HL-60 (cell line): ENCODE measurements at regions not wholly inside any gene's neighbourhood (a gene's known extent, or its start where the extent isn't known, plus 50 kb on each side); places are given as distances from the start of the nearest gene placed in this dataset.

Source experiments
- DNase-seq, 2 experiments: peaks; one replicate each; pipeline ENCODE4 v3.0.0-alpha.2; 2010 to 2020; ENCODE audit warnings: low read depth in 1 of 2, low spot score in 1 of 2
- H3K27ac ChIP-seq: fragments of 250-450 bp; sonication (Bioruptor Pico); replicated peaks from 2 replicates; pipeline ENCODE4 v1.5.1; 2020; ENCODE audit warnings: mild to moderate bottlenecking, moderate library complexity
- H3K27me3 ChIP-seq: fragments of 250-450 bp; sonication (Bioruptor Pico); 2 replicates; pipeline ENCODE4 v1.5.1; 2021; ENCODE audit warnings: mild to moderate bottlenecking, moderate library complexity; ENCODE audit not compliant: insufficient read depth, poor library complexity, severe bottlenecking
- H3K4me3 ChIP-seq: replicated peaks from 2 replicates; pipeline ENCODE4 v1.5.1; 2011; ENCODE audit warnings: mild to moderate bottlenecking, control low read depth, low read length; ENCODE audit not compliant: insufficient read depth
- GABPA ChIP-seq: IDR thresholded peaks from 2 replicates; pipeline ENCODE4 v1.6.1; 2012; ENCODE audit warnings: low read depth
- POLR2AphosphoS5 ChIP-seq: IDR thresholded peaks from 2 replicates; pipeline ENCODE4 v1.6.1; 2012; ENCODE audit warnings: low read depth
- SPI1 ChIP-seq: IDR thresholded peaks from 2 replicates; pipeline ENCODE4 v1.6.1; 2012; ENCODE audit warnings: low read depth, mild to moderate bottlenecking, borderline replicate concordance
- TF ChIP-seq, protein P1 (sequence below): IDR thresholded peaks from 2 replicates; pipeline ENCODE4 v1.6.1; 2012; ENCODE audit warnings: low read depth; ENCODE audit not compliant: insufficient replicate concordance
- TF ChIP-seq, protein P2 (sequence below): IDR thresholded peaks from one replicate; pipeline ENCODE4 v1.5.1; 2011; ENCODE audit warnings: low read length, control low read depth, inconsistent platforms; ENCODE audit not compliant: insufficient read depth

DNA sequence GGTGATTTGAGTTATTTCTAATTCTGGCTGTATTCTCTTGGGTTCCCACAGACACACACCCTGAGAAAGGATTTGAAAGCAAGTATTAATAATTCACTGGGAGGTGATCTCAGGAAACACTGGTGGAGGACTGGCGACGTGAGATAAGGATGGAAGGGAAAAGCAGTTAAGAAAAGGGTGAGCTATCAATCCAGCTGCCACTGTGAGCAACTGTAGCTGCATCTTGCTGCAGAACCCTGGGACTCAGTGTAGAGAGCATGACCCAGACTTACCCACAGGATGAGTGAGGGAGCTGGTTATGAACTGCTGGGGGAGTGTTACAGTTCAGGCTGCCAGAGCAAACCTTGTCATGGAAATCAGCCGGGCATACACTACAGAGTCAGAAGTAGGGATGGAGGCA is 71.9 kb downstream of the RESF1 start:
- H3K4me3 ChIP-seq = no peak overlapping the region
- TF ChIP-seq, protein P1, sequence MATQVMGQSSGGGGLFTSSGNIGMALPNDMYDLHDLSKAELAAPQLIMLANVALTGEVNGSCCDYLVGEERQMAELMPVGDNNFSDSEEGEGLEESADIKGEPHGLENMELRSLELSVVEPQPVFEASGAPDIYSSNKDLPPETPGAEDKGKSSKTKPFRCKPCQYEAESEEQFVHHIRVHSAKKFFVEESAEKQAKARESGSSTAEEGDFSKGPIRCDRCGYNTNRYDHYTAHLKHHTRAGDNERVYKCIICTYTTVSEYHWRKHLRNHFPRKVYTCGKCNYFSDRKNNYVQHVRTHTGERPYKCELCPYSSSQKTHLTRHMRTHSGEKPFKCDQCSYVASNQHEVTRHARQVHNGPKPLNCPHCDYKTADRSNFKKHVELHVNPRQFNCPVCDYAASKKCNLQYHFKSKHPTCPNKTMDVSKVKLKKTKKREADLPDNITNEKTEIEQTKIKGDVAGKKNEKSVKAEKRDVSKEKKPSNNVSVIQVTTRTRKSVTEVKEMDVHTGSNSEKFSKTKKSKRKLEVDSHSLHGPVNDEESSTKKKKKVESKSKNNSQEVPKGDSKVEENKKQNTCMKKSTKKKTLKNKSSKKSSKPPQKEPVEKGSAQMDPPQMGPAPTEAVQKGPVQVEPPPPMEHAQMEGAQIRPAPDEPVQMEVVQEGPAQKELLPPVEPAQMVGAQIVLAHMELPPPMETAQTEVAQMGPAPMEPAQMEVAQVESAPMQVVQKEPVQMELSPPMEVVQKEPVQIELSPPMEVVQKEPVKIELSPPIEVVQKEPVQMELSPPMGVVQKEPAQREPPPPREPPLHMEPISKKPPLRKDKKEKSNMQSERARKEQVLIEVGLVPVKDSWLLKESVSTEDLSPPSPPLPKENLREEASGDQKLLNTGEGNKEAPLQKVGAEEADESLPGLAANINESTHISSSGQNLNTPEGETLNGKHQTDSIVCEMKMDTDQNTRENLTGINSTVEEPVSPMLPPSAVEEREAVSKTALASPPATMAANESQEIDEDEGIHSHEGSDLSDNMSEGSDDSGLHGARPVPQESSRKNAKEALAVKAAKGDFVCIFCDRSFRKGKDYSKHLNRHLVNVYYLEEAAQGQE = no peak
- no peak for TF ChIP-seq POLR2AphosphoS5
- no peak for TF ChIP-seq GABPA
- TF ChIP-seq SPI1 = no peak
- TF ChIP-seq, protein P2, sequence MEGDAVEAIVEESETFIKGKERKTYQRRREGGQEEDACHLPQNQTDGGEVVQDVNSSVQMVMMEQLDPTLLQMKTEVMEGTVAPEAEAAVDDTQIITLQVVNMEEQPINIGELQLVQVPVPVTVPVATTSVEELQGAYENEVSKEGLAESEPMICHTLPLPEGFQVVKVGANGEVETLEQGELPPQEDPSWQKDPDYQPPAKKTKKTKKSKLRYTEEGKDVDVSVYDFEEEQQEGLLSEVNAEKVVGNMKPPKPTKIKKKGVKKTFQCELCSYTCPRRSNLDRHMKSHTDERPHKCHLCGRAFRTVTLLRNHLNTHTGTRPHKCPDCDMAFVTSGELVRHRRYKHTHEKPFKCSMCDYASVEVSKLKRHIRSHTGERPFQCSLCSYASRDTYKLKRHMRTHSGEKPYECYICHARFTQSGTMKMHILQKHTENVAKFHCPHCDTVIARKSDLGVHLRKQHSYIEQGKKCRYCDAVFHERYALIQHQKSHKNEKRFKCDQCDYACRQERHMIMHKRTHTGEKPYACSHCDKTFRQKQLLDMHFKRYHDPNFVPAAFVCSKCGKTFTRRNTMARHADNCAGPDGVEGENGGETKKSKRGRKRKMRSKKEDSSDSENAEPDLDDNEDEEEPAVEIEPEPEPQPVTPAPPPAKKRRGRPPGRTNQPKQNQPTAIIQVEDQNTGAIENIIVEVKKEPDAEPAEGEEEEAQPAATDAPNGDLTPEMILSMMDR = no peak
- no peak for DNase-seq
- no peak overlapping the region for H3K27ac ChIP-seq
- no peaks in the 10 kb centered on the region for H3K27me3 ChIP-seq

DNA sequence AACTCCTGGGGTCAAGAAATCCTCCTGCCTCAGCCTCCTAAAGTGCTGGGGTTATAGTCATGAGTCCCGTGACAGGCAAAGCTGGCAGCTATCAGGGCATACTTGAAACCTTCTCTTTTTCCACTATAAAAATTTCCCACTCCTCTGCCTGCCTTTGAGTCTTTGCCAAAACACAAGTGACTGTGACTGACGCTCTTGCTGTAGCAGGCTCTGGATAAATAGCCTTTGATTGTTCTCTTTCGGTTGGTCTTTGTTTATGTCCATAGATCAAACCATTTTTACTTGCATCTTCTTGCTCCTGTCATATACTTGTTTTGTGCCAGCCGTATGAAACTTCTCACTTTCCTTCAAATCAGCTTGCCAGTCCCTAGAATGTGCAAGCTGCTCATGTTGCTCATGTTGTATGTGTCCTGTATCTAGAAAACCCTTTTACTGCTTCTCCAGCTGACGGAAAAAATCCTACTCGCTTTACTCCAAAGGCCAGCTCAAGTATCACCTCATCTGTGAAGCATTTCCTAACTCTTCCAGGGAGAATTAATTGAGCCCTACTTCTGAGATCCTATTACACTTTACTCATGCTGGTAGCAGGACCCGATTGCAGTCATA is 73.1 kb downstream of the RESF1 start:
- Histone ChIP-seq H3K4me3 (no peak overlapping the region), H3K27me3 (no peaks in the 10 kb centered on the region), H3K27ac (no peak overlapping the region)
- no peak for DNase-seq
- no peak for TF ChIP-seq GABPA
- TF ChIP-seq SPI1 = no peak
- no peak for TF ChIP-seq POLR2AphosphoS5

DNA sequence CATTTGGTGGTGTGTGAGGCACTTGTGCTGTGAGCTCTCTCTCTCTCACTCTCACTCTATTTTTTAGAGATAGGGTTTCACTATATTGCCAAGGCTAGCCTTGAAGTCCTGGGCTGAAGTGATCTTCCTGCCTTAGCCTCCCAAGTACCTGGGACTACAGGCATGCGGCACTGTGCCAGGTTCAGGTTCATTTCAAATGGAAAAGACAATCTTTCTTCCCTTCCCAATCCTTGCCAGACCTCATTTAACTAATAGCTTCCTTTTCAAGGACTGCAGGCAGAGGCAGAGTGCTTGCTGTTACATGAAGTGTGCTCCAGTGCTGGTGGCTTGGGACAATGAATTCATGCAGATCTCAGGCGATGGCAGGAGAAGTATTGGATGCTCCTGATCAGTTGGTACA is 73.2 kb upstream of the BICD1 start:
- TF ChIP-seq SPI1 (no peak), POLR2AphosphoS5 (no peak), GABPA (no peak)
- TF ChIP-seq, protein P1 = no peak
- TF ChIP-seq, protein P2 = no peak
- no peaks in the 10 kb centered on the region for H3K27me3 ChIP-seq
- H3K4me3 ChIP-seq = no peak overlapping the region
- no peak for DNase-seq
- H3K27ac ChIP-seq = no peak overlapping the region

DNA sequence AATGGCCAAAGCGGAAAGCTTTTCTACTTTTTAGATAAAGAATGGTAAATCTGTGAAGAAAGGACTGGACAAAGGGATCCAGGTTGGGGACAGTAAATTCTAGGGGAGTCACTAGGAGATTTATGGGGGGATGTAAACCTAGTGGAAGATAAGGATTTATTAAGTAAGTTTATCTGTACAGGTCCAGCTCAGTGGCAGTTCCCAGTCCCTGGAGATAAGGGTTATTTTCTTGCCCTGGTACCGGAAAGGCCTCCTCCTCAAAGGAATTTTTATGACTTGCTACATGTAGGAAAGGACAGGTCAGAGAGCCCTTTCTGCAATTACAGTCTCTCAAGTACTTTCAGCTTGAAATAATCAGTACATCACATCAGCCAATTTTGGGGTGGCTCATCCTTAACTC is 72.6 kb upstream of the BICD1 start:
- TF ChIP-seq, protein P2 = no peak
- TF ChIP-seq, protein P1 = no peak
- TF ChIP-seq POLR2AphosphoS5 (no peak), GABPA (no peak), SPI1 (no peak)
- Histone ChIP-seq H3K27ac (no peak overlapping the region), H3K27me3 (no peaks in the 10 kb centered on the region), H3K4me3 (no peak overlapping the region)
- no peak for DNase-seq
